ENCODE measurements at regions not wholly inside any gene's neighbourhood (a gene's known extent, or its start where the extent isn't known, plus 50 kb on each side); places are given as distances from the start of the nearest gene placed in this dataset.
"Not testable (repeated sequence)": the region's sequence is repeated elsewhere in the genome, so short reads cannot be mapped to it uniquely, and the experiment has no call there.

DNA sequence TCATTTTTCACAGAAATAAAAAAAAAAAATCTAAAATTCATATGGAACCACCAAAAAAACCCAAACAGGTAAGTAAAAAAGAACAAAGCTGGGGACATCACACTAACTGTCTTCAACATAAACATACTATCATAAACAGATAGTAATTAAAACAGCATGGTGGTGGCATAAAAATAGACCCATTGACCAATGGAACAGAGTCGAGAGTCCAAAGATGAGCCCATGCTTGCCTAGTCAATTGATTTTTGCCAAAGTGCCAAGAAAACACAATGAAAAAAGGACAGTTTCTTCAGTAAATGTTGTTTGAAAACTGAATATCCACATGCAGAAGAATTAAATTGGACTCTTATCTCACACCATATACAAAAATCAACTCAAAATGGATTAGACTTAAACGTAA lies 513.2 kb upstream of the PHF14 start:
- TF ChIP-seq, protein P1, sequence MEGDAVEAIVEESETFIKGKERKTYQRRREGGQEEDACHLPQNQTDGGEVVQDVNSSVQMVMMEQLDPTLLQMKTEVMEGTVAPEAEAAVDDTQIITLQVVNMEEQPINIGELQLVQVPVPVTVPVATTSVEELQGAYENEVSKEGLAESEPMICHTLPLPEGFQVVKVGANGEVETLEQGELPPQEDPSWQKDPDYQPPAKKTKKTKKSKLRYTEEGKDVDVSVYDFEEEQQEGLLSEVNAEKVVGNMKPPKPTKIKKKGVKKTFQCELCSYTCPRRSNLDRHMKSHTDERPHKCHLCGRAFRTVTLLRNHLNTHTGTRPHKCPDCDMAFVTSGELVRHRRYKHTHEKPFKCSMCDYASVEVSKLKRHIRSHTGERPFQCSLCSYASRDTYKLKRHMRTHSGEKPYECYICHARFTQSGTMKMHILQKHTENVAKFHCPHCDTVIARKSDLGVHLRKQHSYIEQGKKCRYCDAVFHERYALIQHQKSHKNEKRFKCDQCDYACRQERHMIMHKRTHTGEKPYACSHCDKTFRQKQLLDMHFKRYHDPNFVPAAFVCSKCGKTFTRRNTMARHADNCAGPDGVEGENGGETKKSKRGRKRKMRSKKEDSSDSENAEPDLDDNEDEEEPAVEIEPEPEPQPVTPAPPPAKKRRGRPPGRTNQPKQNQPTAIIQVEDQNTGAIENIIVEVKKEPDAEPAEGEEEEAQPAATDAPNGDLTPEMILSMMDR (IDR thresholded peaks at IDR 0.05; ENCODE audit: borderline replicate concordance, insufficient read depth, low read depth, low read length), result no peak
- H3K4me3 ChIP-seq (ENCODE audit: low read depth, low read length), result no peak overlapping the region

DNA sequence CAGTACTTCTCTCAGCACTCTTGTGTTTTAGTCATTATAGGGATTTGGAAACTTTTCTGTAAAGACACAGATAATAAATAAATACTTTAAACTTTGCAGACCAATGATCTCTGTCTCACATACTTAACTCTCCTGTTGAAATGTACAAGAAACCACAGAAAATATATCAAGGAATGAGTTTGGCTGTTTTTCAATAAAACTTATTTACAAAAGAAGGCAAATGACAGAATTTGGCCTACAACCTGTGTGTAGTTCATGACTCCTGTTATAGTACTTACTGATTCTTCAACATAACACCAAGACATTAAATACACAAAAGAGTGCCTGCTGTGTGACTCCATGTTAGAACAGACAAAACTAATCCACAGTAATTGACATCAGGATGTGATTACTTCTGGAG lies 510.0 kb upstream of the PHF14 start:
- no peak overlapping the region for H3K4me3 ChIP-seq (ENCODE audit: low read depth, low read length)
- TF ChIP-seq, protein P1 (IDR thresholded peaks at IDR 0.05; ENCODE audit: borderline replicate concordance, insufficient read depth, low read depth, low read length), result no peak

DNA sequence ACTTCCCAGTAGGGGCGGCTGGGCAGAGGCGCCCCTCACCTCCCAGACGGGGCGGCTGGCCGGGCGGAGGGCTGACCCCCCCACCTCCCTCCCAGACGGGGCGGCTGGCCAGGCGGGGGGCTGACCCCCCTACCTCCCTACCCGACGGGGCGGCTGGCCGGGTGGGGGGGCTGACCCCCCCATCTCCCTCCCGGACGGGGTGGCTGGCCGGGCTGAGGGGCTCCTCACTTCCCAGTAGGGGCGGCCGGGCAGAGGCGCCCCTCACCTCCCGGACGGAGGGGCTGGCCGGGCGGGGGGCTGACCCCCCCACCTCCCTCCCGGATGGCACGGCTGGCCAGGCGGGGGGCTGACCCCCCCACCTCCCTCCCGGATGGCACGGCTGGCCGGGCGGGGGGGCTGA lies 508.1 kb upstream of the PHF14 start:
- not testable (repeated sequence) for H3K4me3 ChIP-seq (ENCODE audit: low read depth, low read length)

DNA sequence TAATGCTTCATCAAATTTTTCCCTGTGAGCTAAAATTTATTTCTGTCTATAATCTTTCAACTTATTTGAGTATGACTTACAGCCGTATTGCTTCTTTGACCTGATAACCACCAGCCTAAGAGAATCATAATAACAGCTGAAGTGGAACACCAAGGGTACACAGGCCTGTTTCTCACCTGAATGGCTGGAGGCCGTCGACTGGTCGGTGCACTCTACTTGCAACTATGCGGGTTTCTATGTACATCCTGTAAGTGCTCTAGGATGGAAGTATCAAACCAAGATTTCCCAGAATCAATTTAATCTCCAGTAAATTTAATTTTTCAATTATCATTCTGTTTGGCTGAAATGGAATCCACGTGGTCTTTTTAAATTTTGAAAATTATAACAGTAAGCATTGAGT lies 504.8 kb upstream of the PHF14 start:
- TF ChIP-seq, protein P1 (IDR thresholded peaks at IDR 0.05; ENCODE audit: borderline replicate concordance, insufficient read depth, low read depth, low read length), result no peak
- no peak overlapping the region for H3K4me3 ChIP-seq (ENCODE audit: low read depth, low read length)

DNA sequence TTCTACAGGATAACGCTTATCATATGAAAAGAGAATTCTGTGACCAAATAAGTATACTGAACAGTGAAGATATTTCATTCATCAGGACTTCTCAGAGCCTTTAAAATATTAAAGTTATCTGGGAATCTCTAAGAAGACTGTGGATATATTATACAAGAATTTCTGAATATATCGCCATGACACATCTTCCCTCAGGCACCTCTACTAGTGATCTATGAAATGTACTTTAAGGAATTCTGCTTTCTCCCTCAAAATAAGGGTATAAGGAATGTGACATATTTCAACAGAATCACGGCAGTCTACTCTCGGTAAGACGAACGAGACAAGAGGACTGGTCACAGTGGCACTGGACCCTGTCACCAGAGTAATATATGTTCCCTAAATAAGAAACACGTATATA lies 504.2 kb upstream of the PHF14 start:
- TF ChIP-seq, protein P1 (IDR thresholded peaks at IDR 0.05; ENCODE audit: borderline replicate concordance, insufficient read depth, low read depth, low read length), result no peak
- H3K4me3 ChIP-seq (ENCODE audit: low read depth, low read length), result no peak overlapping the region

DNA sequence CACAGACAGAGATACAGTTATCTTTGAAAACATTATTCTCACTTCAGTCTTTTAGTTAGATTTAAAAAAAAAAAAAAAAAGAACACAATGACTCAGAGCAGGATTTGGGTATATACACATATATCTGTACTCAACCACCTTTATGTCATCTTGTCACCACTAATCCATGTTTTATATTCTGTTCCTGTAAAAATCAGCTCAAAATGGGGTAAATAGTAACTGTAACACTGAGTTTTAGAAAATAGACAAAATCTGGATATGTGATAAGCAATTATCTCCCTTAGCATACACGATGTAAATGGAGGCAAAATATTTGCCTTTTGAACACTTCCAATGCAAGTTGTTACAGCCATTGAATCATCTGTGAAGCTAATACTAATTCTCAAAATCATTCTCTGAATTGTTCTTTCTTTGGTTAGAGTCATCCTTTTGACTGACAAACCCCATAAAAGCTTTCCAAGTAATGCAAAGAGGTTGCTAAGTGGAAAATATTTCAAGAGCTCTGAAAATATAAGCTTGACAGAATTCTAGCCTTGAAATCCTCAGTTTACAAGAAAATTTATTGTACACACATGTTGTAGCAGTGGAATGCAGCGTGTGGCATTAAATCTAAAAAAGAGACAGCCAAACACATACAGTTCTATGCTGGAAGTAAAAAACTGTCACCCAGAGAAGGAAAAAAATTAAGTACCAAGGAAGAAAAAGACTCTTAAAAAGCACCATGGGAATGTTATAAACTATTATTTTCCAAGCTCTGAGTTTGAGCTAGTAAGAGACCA lies 502.2 kb upstream of the PHF14 start:
- no peak overlapping the region for H3K4me3 ChIP-seq (ENCODE audit: low read depth, low read length)
- TF ChIP-seq, protein P1 (IDR thresholded peaks at IDR 0.05; ENCODE audit: borderline replicate concordance, insufficient read depth, low read depth, low read length), result no peak

DNA sequence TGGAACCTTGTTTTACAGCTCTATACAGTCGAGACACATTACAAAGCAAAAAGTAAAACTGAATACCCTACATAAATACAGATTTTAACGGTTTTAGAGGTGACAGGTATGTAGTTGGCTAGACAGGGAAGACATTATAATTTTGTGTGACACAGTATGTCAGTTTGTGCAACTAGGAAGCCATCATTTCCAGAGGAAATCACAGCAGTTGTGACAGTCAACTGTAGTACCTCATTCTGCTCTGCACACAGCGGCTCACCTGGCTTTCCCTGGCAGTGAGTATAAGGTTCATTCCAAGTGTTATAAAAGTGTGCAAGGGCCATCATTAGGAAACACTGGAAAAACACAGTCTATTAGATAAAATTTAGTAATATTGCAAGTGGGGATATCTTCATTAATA lies 501.6 kb upstream of the PHF14 start:
- H3K4me3 ChIP-seq (ENCODE audit: low read depth, low read length), result no peak overlapping the region
- TF ChIP-seq, protein P1 (IDR thresholded peaks at IDR 0.05; ENCODE audit: borderline replicate concordance, insufficient read depth, low read depth, low read length), result no peak
